SU-DHL-6 (cell line): ENCODE measurements at regions not wholly inside any gene's neighbourhood (a gene's known extent, or its start where the extent isn't known, plus 50 kb on each side); places are given as distances from the start of the nearest gene placed in this dataset.

Source experiments
- CTCF ChIP-seq: fragments of 200-600 bp; sonication (generic); IDR thresholded peaks from one replicate; pipeline ENCODE4 v1.5.1; 2017; ENCODE audit warnings: antibody characterized with exemption, mild to moderate bottlenecking, low read length, moderate library complexity; ENCODE audit not compliant: insufficient read depth, poor library complexity, severe bottlenecking
- EZH2phosphoT487 ChIP-seq: fragments of 200-600 bp; sonication (generic), shearing (Covaris generic); conservative IDR thresholded peaks from 2 replicates; pipeline ENCODE4 v1.6.1; 2018; ENCODE audit warnings: mild to moderate bottlenecking, antibody characterized with exemption, low read length, moderate library complexity, mixed read lengths

- TF ChIP-seq CTCF = no peak
- no peak for TF ChIP-seq EZH2phosphoT487
These were observed 230.1 kb downstream of the TOMM20 start for GRCh38 chr1:234898455-234899033.
